ENCODE measurements at regions not wholly inside any gene's neighbourhood (a gene's known extent, or its start where the extent isn't known, plus 50 kb on each side); places are given as distances from the start of the nearest gene placed in this dataset.
A peak's percentile ranks its signal among the peaks of the same experiment; 100 is the strongest.
"Not testable (repeated sequence)": the region's sequence is repeated elsewhere in the genome, so short reads cannot be mapped to it uniquely, and the experiment has no call there.

DNA sequence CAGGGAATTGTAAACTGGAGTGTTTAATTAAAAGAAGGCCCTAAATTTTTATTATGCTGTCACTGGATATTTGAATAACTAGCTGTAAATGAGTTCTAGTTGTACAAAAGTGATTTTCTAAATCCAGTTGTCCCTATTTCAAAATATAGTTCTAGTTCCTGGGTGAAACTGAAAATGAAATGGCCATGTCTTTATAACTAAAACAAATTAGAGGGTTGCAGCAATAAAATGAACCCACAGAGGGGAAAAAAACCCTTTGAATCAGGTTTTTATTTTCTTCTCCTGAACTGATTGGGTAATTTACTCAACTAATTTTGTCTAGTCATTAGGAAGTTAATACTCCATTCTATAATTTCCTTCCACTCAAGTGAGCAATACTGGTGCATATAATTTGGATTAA is 55.6 kb upstream of the MAP4K3 start:
- intact Hi-C loops (cut with DNase I), result no loop called here
- Histone ChIP-seq H3K36me3 (replicated peaks in 1 of 2; ENCODE audit: insufficient read depth in 1 of 2, low read depth in 2 of 2) (no peaks in the 10 kb centered on the region), H3K27me3 (no peaks in the 10 kb centered on the region), H3K4me3 (no peak overlapping the region), H3K9me3 (no peaks in the 10 kb centered on the region), H3K4me1 (peaks cover 25% of the 10 kb centered on the region), H3K27ac (peak overlapping the region; percentile 13 to 65 (median 19))
- TF ChIP-seq CTCF (IDR thresholded peaks at IDR 0.05) (no peak), POLR2A (IDR thresholded peaks at IDR 0.05) (no peak)
- DNase-seq (no peak), ATAC-seq (no peak)

- ATAC-seq (peak; percentile 22), DNase-seq (peak in 1 of 4 donors; percentile 19)
- TF ChIP-seq CTCF (IDR thresholded peaks at IDR 0.05) (no peak), POLR2A (IDR thresholded peaks at IDR 0.05) (no peak)
- intact Hi-C loops (cut with DNase I), result no loop called here
- Histone ChIP-seq H3K4me3 (no peak overlapping the region), H3K27me3 (no peaks in the 10 kb centered on the region), H3K36me3 (replicated peaks in 1 of 2; ENCODE audit: insufficient read depth in 1 of 2, low read depth in 2 of 2) (no peaks in the 10 kb centered on the region), H3K4me1 (peaks cover 36% of the 10 kb centered on the region), H3K27ac (peak overlapping the region in 1 of 4 donors; percentile 4), H3K9me3 (no peaks in the 10 kb centered on the region)
- 77 to 86% methylated on average over 6 of the region's 6 CpGs for WGBS, 2 donors
Observed at GRCh38 chr2:39494784-39495251, 57.7 kb upstream of the MAP4K3 start.

- DNase-seq (peak; percentile 24 to 51 (median 40)), ATAC-seq (peak; percentile 72)
Observed at GRCh38 chr2:39497082-39497801, 60.2 kb upstream of the MAP4K3 start.

DNA sequence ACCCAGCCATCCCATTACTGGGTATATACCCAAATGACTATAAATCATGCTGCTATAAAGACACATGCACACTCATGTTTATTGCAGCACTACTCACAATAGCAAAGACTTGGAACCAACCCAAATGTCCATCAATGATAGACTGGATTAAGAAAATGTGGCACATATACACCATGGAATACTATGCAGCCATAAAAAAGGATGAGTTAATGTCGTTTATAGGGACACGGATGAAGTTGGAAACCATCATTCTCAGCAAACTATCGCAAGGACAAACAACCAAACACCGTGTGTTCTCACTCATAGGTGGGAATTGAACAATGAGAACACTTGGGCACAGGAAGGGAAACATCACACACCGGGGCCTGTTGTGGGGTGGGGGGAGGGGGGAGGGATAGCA is 61.1 kb upstream of the MAP4K3 start:
- H3K36me3 ChIP-seq (replicated peaks in 1 of 2; ENCODE audit: insufficient read depth in 1 of 2, low read depth in 2 of 2); intact Hi-C loops (cut with DNase I); DNase-seq; H3K27me3 ChIP-seq; H3K4me3 ChIP-seq; H3K9me3 ChIP-seq; ATAC-seq: not testable (repeated sequence)
- peak overlapping the region in 3 of 4 donors; percentile 53 to 72 (median 65) for H3K27ac ChIP-seq
- peaks cover 37% of the 10 kb centered on the region for H3K4me1 ChIP-seq
- WGBS, 2 donors, result 90 to 97% methylated on average over 5 of the region's 5 CpGs

More at GRCh38 chr2:39497082-39497801, 60.2 kb upstream of the MAP4K3 start:
- Histone ChIP-seq H3K9me3 (no peaks in the 10 kb centered on the region), H3K4me1 (peaks cover 45% of the 10 kb centered on the region), H3K4me3 (no peak overlapping the region), H3K27me3 (no peaks in the 10 kb centered on the region), H3K36me3 (replicated peaks in 1 of 2; ENCODE audit: insufficient read depth in 1 of 2, low read depth in 2 of 2) (no peaks in the 10 kb centered on the region), H3K27ac (peak overlapping the region; percentile 53 to 82 (median 68))
- intact Hi-C loops (cut with DNase I), result no loop called here
- WGBS, 2 donors, result 31 to 42% methylated on average over 3 of the region's 3 CpGs
- no peak for TF ChIP-seq POLR2A (IDR thresholded peaks at IDR 0.05)
- TF ChIP-seq CTCF (IDR thresholded peaks at IDR 0.05), result no peak

- H3K9me3 ChIP-seq, result no peaks in the 10 kb centered on the region
- intact Hi-C loops (cut with DNase I), result no loop called here
- H3K4me3 ChIP-seq, result no peak overlapping the region
- WGBS, 2 donors, result 90 to 94% methylated on average over 4 of the region's 4 CpGs
- TF ChIP-seq CTCF (IDR thresholded peaks at IDR 0.05), result no peak
- no peak for TF ChIP-seq POLR2A (IDR thresholded peaks at IDR 0.05)
- H3K36me3 ChIP-seq (replicated peaks in 1 of 2; ENCODE audit: insufficient read depth in 1 of 2, low read depth in 2 of 2), result no peaks in the 10 kb centered on the region
- H3K27ac ChIP-seq, result no peak overlapping the region
- no peak for ATAC-seq
- H3K27me3 ChIP-seq, result no peaks in the 10 kb centered on the region
- peaks cover 43% of the 10 kb centered on the region for H3K4me1 ChIP-seq
- DNase-seq, result no peak
Observed at GRCh38 chr2:39498786-39499185, 61.7 kb upstream of the MAP4K3 start.

Measured in body of pancreas (tissue), 4 donors.